Neural crest cell (in vitro differentiated cells): ENCODE measurements at regions not wholly inside any gene's neighbourhood (a gene's known extent, or its start where the extent isn't known, plus 50 kb on each side); places are given as distances from the start of the nearest gene placed in this dataset.

Experiments
- DNase-seq: peaks from one replicate; pipeline ENCODE4 v3.0.0; 2021; ENCODE audit warnings: low read depth, mixed read lengths, low spot score
- H3K27ac Mint-ChIP-seq: one replicate; pipeline ENCODE4 v1.8.0; 2021; ENCODE audit warnings: mild to moderate bottlenecking, mixed read lengths; ENCODE audit not compliant: unreplicated experiment
- H3K27me3 Mint-ChIP-seq: 2 replicates; pipeline ENCODE4 v1.8.0; 2021; ENCODE audit warnings: low read depth, mild to moderate bottlenecking, mixed read lengths
- H3K36me3 Mint-ChIP-seq: 2 replicates; pipeline ENCODE4 v1.8.0; 2021; ENCODE audit warnings: low read depth, mild to moderate bottlenecking, mixed read lengths
- H3K4me1 Mint-ChIP-seq: 2 replicates; pipeline ENCODE4 v1.8.0; 2021; ENCODE audit warnings: mixed read lengths
- H3K4me3 Mint-ChIP-seq: one replicate; pipeline ENCODE4 v1.8.0; 2021; ENCODE audit warnings: mild to moderate bottlenecking, mixed read lengths
- H3K9me3 Mint-ChIP-seq: 2 replicates; pipeline ENCODE4 v1.8.0; 2021; ENCODE audit warnings: mixed read lengths
- CTCF ChIP-seq: fragments of 200-600 bp; sonication (generic); conservative IDR thresholded peaks from 2 replicates; pipeline ENCODE4 v1.5.0; 2021; ENCODE audit warnings: antibody characterized with exemption, mild to moderate bottlenecking

GRCh38 chr11:70575396-70576060, 177.2 kb downstream of the CTTN start:
- peaks cover 13% of the 10 kb centered on the region for H3K4me1 Mint-ChIP-seq
- H3K4me3 Mint-ChIP-seq, result no peak overlapping the region
- DNase-seq, result no peak
- H3K9me3 Mint-ChIP-seq, result no peaks in the 10 kb centered on the region
- no peaks in the 10 kb centered on the region for H3K27me3 Mint-ChIP-seq
- H3K27ac Mint-ChIP-seq, result no peak overlapping the region
- no peak for TF ChIP-seq CTCF
- no peaks in the 10 kb centered on the region for H3K36me3 Mint-ChIP-seq

- no peaks in the 10 kb centered on the region for H3K9me3 Mint-ChIP-seq
- no peak overlapping the region for H3K27ac Mint-ChIP-seq
- peaks cover 8% of the 10 kb centered on the region for H3K4me1 Mint-ChIP-seq
- no peaks in the 10 kb centered on the region for H3K36me3 Mint-ChIP-seq
- TF ChIP-seq CTCF, result no peak
- H3K4me3 Mint-ChIP-seq, result no peak overlapping the region
- DNase-seq, result no peak
- H3K27me3 Mint-ChIP-seq, result no peaks in the 10 kb centered on the region
Measured at GRCh38 chr11:70577258-70577603, 178.9 kb downstream of the CTTN start.

GRCh38 chr11:70577948-70578347, 179.6 kb downstream of the CTTN start:
- Mint-ChIP-seq H3K27ac (no peak overlapping the region), H3K36me3 (no peaks in the 10 kb centered on the region), H3K4me3 (no peak overlapping the region), H3K27me3 (no peaks in the 10 kb centered on the region), H3K9me3 (no peaks in the 10 kb centered on the region), H3K4me1 (peaks cover 8% of the 10 kb centered on the region)
- DNase-seq, result no peak
- TF ChIP-seq CTCF, result no peak

GRCh38 chr11:70578371-70578770, 180.0 kb downstream of the CTTN start:
- H3K9me3 Mint-ChIP-seq, result no peaks in the 10 kb centered on the region
- H3K4me3 Mint-ChIP-seq, result no peak overlapping the region
- TF ChIP-seq CTCF, result no peak
- no peaks in the 10 kb centered on the region for H3K27me3 Mint-ChIP-seq
- no peaks in the 10 kb centered on the region for H3K36me3 Mint-ChIP-seq
- no peak overlapping the region for H3K27ac Mint-ChIP-seq
- no peak for DNase-seq
- H3K4me1 Mint-ChIP-seq, result peaks cover 8% of the 10 kb centered on the region

GRCh38 chr11:70578831-70579230, 180.5 kb downstream of the CTTN start:
- no peak overlapping the region for H3K27ac Mint-ChIP-seq
- no peak for DNase-seq
- H3K36me3 Mint-ChIP-seq, result no peaks in the 10 kb centered on the region
- H3K4me1 Mint-ChIP-seq, result peaks cover 8% of the 10 kb centered on the region
- no peak overlapping the region for H3K4me3 Mint-ChIP-seq
- H3K9me3 Mint-ChIP-seq, result no peaks in the 10 kb centered on the region
- no peak for TF ChIP-seq CTCF
- H3K27me3 Mint-ChIP-seq, result no peaks in the 10 kb centered on the region
